ENCODE measurements at regions not wholly inside any gene's neighbourhood (a gene's known extent, or its start where the extent isn't known, plus 50 kb on each side); places are given as distances from the start of the nearest gene placed in this dataset.

- Histone ChIP-seq H3K9ac (ENCODE audit: low read length) (no peak overlapping the region), H3K36me3 (ENCODE audit: insufficient read depth, low read length) (no peaks in the 10 kb centered on the region), H3K9me3 (ENCODE audit: low read length) (no peaks in the 10 kb centered on the region), H3K9me2 (ENCODE audit: low read depth, low read length) (no peaks in the 10 kb centered on the region), H3F3A (ENCODE audit: insufficient read depth, low read length) (no peaks in the 10 kb centered on the region), H3K27ac (ENCODE audit: low read depth, low read length, poor library complexity, severe bottlenecking) (no peak overlapping the region), H3K4me1 (ENCODE audit: insufficient read depth, low read length, severe bottlenecking) (no peaks in the 10 kb centered on the region), H4K20me1 (ENCODE audit: insufficient read depth, low read length) (no peaks in the 10 kb centered on the region), H2AFZ (ENCODE audit: low read length) (no peak overlapping the region), H3K4me3 (ENCODE audit: low read depth, low read length, poor library complexity, severe bottlenecking) (no peak overlapping the region), H3K27me3 (ENCODE audit: insufficient read depth, low read length) (no peaks in the 10 kb centered on the region), H3K4me2 (ENCODE audit: low read length) (no peak overlapping the region), H3K79me2 (ENCODE audit: insufficient read depth, low read length) (no peaks in the 10 kb centered on the region)
- TF ChIP-seq EZH2 (IDR thresholded peaks at IDR 0.05; ENCODE audit: borderline replicate concordance, low read length), result no peak
- no peak for TF ChIP-seq CTCF (IDR thresholded peaks at IDR 0.05; ENCODE audit: low read length)
These were observed 109.6 kb downstream of the DMAC1 start for GRCh38 chr9:7690014-7690413.

- Histone ChIP-seq H2AFZ (ENCODE audit: low read length) (no peak overlapping the region), H3K27me3 (ENCODE audit: insufficient read depth, low read length) (no peaks in the 10 kb centered on the region), H3K36me3 (ENCODE audit: insufficient read depth, low read length) (no peaks in the 10 kb centered on the region), H3K79me2 (ENCODE audit: insufficient read depth, low read length) (no peaks in the 10 kb centered on the region), H3K9me3 (ENCODE audit: low read length) (no peaks in the 10 kb centered on the region), H3K4me3 (ENCODE audit: low read depth, low read length, poor library complexity, severe bottlenecking) (no peak overlapping the region), H4K20me1 (ENCODE audit: insufficient read depth, low read length) (no peaks in the 10 kb centered on the region), H3K9ac (ENCODE audit: low read length) (no peak overlapping the region), H3K4me1 (ENCODE audit: insufficient read depth, low read length, severe bottlenecking) (no peaks in the 10 kb centered on the region), H3K4me2 (ENCODE audit: low read length) (no peak overlapping the region), H3K27ac (ENCODE audit: low read depth, low read length, poor library complexity, severe bottlenecking) (no peak overlapping the region), H3F3A (ENCODE audit: insufficient read depth, low read length) (no peaks in the 10 kb centered on the region), H3K9me2 (ENCODE audit: low read depth, low read length) (no peaks in the 10 kb centered on the region)
- TF ChIP-seq CTCF (IDR thresholded peaks at IDR 0.05; ENCODE audit: low read length), result no peak
- no peak for TF ChIP-seq EZH2 (IDR thresholded peaks at IDR 0.05; ENCODE audit: borderline replicate concordance, low read length)
These were observed 111.0 kb downstream of the DMAC1 start for GRCh38 chr9:7688626-7689025.

- H3K79me2 ChIP-seq (ENCODE audit: insufficient read depth, low read length), result no peaks in the 10 kb centered on the region
- no peaks in the 10 kb centered on the region for H3K36me3 ChIP-seq (ENCODE audit: insufficient read depth, low read length)
- H3K9ac ChIP-seq (ENCODE audit: low read length), result no peak overlapping the region
- H3K27ac ChIP-seq (ENCODE audit: low read depth, low read length, poor library complexity, severe bottlenecking), result no peak overlapping the region
- no peaks in the 10 kb centered on the region for H3K4me1 ChIP-seq (ENCODE audit: insufficient read depth, low read length, severe bottlenecking)
- no peak overlapping the region for H2AFZ ChIP-seq (ENCODE audit: low read length)
- H3F3A ChIP-seq (ENCODE audit: insufficient read depth, low read length), result no peaks in the 10 kb centered on the region
- H4K20me1 ChIP-seq (ENCODE audit: insufficient read depth, low read length), result no peaks in the 10 kb centered on the region
- no peaks in the 10 kb centered on the region for H3K27me3 ChIP-seq (ENCODE audit: insufficient read depth, low read length)
- TF ChIP-seq CTCF (IDR thresholded peaks at IDR 0.05; ENCODE audit: low read length) (no peak), EZH2 (IDR thresholded peaks at IDR 0.05; ENCODE audit: borderline replicate concordance, low read length) (no peak)
- no peak overlapping the region for H3K4me3 ChIP-seq (ENCODE audit: low read depth, low read length, poor library complexity, severe bottlenecking)
- H3K4me2 ChIP-seq (ENCODE audit: low read length), result no peak overlapping the region
- H3K9me2 ChIP-seq (ENCODE audit: low read depth, low read length), result no peaks in the 10 kb centered on the region
- H3K9me3 ChIP-seq (ENCODE audit: low read length), result no peaks in the 10 kb centered on the region
These were observed 122.9 kb downstream of the DMAC1 start for GRCh38 chr9:7676609-7677156.
